ENCODE measurements at regions not wholly inside any gene's neighbourhood (a gene's known extent, or its start where the extent isn't known, plus 50 kb on each side); places are given as distances from the start of the nearest gene placed in this dataset.

- no peaks in the 10 kb centered on the region for H3K79me2 ChIP-seq (ENCODE audit: control insufficient read depth, insufficient read depth, low read length, poor library complexity)
- DNase-seq = no peak
- H4K91ac ChIP-seq (ENCODE audit: low read depth, low read length) = no peak overlapping the region
- H2BK12ac ChIP-seq (ENCODE audit: low read length) = no peak overlapping the region
- no peak overlapping the region for H2BK120ac ChIP-seq (ENCODE audit: insufficient read depth, low read length, poor library complexity)
- H3K4me1 ChIP-seq (ENCODE audit: control insufficient read depth in 1 of 2, insufficient read depth in 2 of 2, low read length in 2 of 2) = no peaks in the 10 kb centered on the region
- H3K9ac ChIP-seq (ENCODE audit: low read length) = no peak overlapping the region
- no peak overlapping the region for H3K23ac ChIP-seq (ENCODE audit: low read length)
- no peak overlapping the region for H3K14ac ChIP-seq (ENCODE audit: low read length)
- H3K79me1 ChIP-seq (ENCODE audit: low read length) = no peaks in the 10 kb centered on the region
- no peak overlapping the region for H4K8ac ChIP-seq (ENCODE audit: low read depth, low read length)
- H2AK5ac ChIP-seq (ENCODE audit: low read length) = no peak overlapping the region
- H2AFZ ChIP-seq (ENCODE audit: insufficient read depth, low read length, poor library complexity) = no peak overlapping the region
- no peak overlapping the region for H3K18ac ChIP-seq (ENCODE audit: low read length)
- no peaks in the 10 kb centered on the region for H3K27me3 ChIP-seq (ENCODE audit: insufficient read depth, low read length)
- no peak overlapping the region for H3K27ac ChIP-seq (ENCODE audit: low read depth, low read length)
- no peak overlapping the region for H3K4me3 ChIP-seq (ENCODE audit: low read depth, low read length)
- no peak overlapping the region for H2BK5ac ChIP-seq (ENCODE audit: low read depth, low read length, poor library complexity)
- H4K12ac ChIP-seq (ENCODE audit: low read depth, low read length) = no peak overlapping the region
- H3K9me3 ChIP-seq (ENCODE audit: insufficient read depth, low read depth, low read length) = no peaks in the 10 kb centered on the region
- H3K4me2 ChIP-seq (ENCODE audit: low read length) = no peak overlapping the region
- no peak overlapping the region for H3K4ac ChIP-seq (ENCODE audit: low read depth, low read length)
- H3K36me3 ChIP-seq (ENCODE audit: control insufficient read depth in 1 of 2, insufficient read depth in 2 of 2, low read length in 2 of 2) = no peaks in the 10 kb centered on the region
These were observed 2781.6 kb upstream of the PCDH20 start for GRCh38 chr13:64197232-64197631.

DNA sequence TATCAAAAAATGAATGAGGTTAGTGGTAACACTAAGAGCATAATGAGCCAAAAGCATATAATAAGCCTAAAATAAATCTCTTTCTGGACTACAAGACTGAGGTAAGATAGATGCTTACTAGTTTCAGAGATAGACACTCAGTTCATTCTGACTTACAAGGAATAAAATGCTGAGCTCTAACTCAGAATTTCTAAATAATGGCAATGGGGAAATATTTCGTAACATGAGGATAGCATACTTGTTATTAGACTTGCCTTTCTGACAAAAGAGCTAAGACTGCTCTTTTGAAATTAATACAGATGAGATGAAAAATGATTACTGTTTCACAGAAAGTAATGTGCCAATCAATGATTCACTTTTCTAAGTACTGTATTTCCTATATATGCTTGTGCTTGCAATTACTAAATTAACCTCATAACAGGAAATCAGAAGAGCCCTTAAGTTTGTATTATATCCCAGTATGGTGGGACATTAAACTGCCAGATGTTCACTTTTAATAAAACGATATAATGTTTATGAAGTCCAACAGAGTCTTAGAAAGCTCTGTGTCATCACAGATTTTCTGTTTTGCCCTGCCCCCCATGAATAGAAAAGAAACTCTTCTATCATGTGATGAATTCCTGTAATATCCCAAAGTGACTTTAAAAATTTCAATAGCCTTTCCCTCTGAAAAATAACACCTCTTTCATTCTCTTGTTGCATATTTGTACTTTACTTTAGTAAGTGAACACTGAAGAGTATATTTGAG is 2771.0 kb upstream of the PCDH20 start:
- Histone ChIP-seq H2BK5ac (ENCODE audit: low read depth, low read length, poor library complexity) (no peak overlapping the region), H3K14ac (ENCODE audit: low read length) (no peak overlapping the region), H3K36me3 (ENCODE audit: control insufficient read depth in 1 of 2, insufficient read depth in 2 of 2, low read length in 2 of 2) (no peaks in the 10 kb centered on the region), H2AFZ (ENCODE audit: insufficient read depth, low read length, poor library complexity) (no peak overlapping the region), H3K9ac (ENCODE audit: low read length) (no peak overlapping the region), H3K27me3 (ENCODE audit: insufficient read depth, low read length) (no peaks in the 10 kb centered on the region), H2BK120ac (ENCODE audit: insufficient read depth, low read length, poor library complexity) (no peak overlapping the region), H3K27ac (ENCODE audit: low read depth, low read length) (no peak overlapping the region), H3K4me2 (ENCODE audit: low read length) (no peak overlapping the region), H3K4ac (ENCODE audit: low read depth, low read length) (no peak overlapping the region), H3K18ac (ENCODE audit: low read length) (no peak overlapping the region), H2BK12ac (ENCODE audit: low read length) (no peak overlapping the region), H4K8ac (ENCODE audit: low read depth, low read length) (no peak overlapping the region), H3K23ac (ENCODE audit: low read length) (no peak overlapping the region), H3K4me1 (ENCODE audit: control insufficient read depth in 1 of 2, insufficient read depth in 2 of 2, low read length in 2 of 2) (no peaks in the 10 kb centered on the region), H2AK5ac (ENCODE audit: low read length) (no peak overlapping the region), H3K9me3 (ENCODE audit: insufficient read depth, low read depth, low read length) (no peaks in the 10 kb centered on the region), H3K79me2 (ENCODE audit: control insufficient read depth, insufficient read depth, low read length, poor library complexity) (no peaks in the 10 kb centered on the region), H3K4me3 (ENCODE audit: low read depth, low read length) (no peak overlapping the region), H3K79me1 (ENCODE audit: low read length) (no peaks in the 10 kb centered on the region), H4K12ac (ENCODE audit: low read depth, low read length) (no peak overlapping the region), H4K91ac (ENCODE audit: low read depth, low read length) (no peak overlapping the region)
- no peak for DNase-seq
- no CpG with 5 or more reads among the region's 2 CpGs for WGBS (ENCODE audit: extremely low coverage, insufficient coverage, insufficient read length)

DNA sequence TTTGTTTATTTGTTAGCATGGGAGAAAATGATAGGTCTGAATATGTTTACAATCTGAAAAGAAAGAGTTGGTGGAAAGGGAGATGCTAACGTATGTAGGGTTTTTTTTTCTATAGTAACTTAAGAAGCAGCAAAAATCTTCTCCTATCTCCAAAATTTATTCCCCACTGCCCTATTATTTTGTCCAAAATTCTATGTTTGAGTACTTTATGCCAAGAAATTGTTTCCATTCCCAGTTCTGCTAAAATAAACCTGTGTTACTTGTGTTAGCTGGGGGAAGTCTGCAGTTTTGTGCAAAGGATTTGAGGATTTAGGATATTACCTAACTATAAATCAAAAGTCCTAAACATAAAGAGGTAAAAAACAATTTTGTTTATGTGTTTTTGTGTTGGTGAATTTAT is 2770.4 kb upstream of the PCDH20 start:
- no peak overlapping the region for H2BK5ac ChIP-seq (ENCODE audit: low read depth, low read length, poor library complexity)

GRCh38 chr13:64180756-64181155 is 2765.1 kb upstream of the PCDH20 start:
- no peak for DNase-seq
- no peak overlapping the region for H3K9ac ChIP-seq (ENCODE audit: low read length)
- no peak overlapping the region for H2BK12ac ChIP-seq (ENCODE audit: low read length)
- H3K79me2 ChIP-seq (ENCODE audit: control insufficient read depth, insufficient read depth, low read length, poor library complexity) = no peaks in the 10 kb centered on the region
- no peak overlapping the region for H3K4ac ChIP-seq (ENCODE audit: low read depth, low read length)
- no peak overlapping the region for H4K12ac ChIP-seq (ENCODE audit: low read depth, low read length)
- no peak overlapping the region for H2BK120ac ChIP-seq (ENCODE audit: insufficient read depth, low read length, poor library complexity)
- H2AK5ac ChIP-seq (ENCODE audit: low read length) = no peak overlapping the region
- H3K4me3 ChIP-seq (ENCODE audit: low read depth, low read length) = no peak overlapping the region
- no peak overlapping the region for H3K4me2 ChIP-seq (ENCODE audit: low read length)
- no peaks in the 10 kb centered on the region for H3K9me3 ChIP-seq (ENCODE audit: insufficient read depth, low read depth, low read length)
- H3K18ac ChIP-seq (ENCODE audit: low read length) = no peak overlapping the region
- H4K8ac ChIP-seq (ENCODE audit: low read depth, low read length) = no peak overlapping the region
- no peak overlapping the region for H3K27ac ChIP-seq (ENCODE audit: low read depth, low read length)
- no CpG with 5 or more reads among the region's 2 CpGs for WGBS (ENCODE audit: extremely low coverage, insufficient coverage, insufficient read length)
- H2BK5ac ChIP-seq (ENCODE audit: low read depth, low read length, poor library complexity) = no peak overlapping the region
- no peaks in the 10 kb centered on the region for H3K36me3 ChIP-seq (ENCODE audit: control insufficient read depth in 1 of 2, insufficient read depth in 2 of 2, low read length in 2 of 2)
- no peak overlapping the region for H4K91ac ChIP-seq (ENCODE audit: low read depth, low read length)
- H3K27me3 ChIP-seq (ENCODE audit: insufficient read depth, low read length) = no peaks in the 10 kb centered on the region
- no peaks in the 10 kb centered on the region for H3K4me1 ChIP-seq (ENCODE audit: control insufficient read depth in 1 of 2, insufficient read depth in 2 of 2, low read length in 2 of 2)
- H2AFZ ChIP-seq (ENCODE audit: insufficient read depth, low read length, poor library complexity) = no peak overlapping the region
- H3K79me1 ChIP-seq (ENCODE audit: low read length) = no peaks in the 10 kb centered on the region
- H3K23ac ChIP-seq (ENCODE audit: low read length) = no peak overlapping the region
- H3K14ac ChIP-seq (ENCODE audit: low read length) = no peak overlapping the region

More for the DNA sequence above, 2770.4 kb upstream of the PCDH20 start:
- no peak overlapping the region for H2AFZ ChIP-seq (ENCODE audit: insufficient read depth, low read length, poor library complexity)
- H2BK12ac ChIP-seq (ENCODE audit: low read length) = no peak overlapping the region
- H2AK5ac ChIP-seq (ENCODE audit: low read length) = no peak overlapping the region
- no peak overlapping the region for H3K23ac ChIP-seq (ENCODE audit: low read length)
- H3K9ac ChIP-seq (ENCODE audit: low read length) = no peak overlapping the region
- H3K36me3 ChIP-seq (ENCODE audit: control insufficient read depth in 1 of 2, insufficient read depth in 2 of 2, low read length in 2 of 2) = no peaks in the 10 kb centered on the region
- H3K4me1 ChIP-seq (ENCODE audit: control insufficient read depth in 1 of 2, insufficient read depth in 2 of 2, low read length in 2 of 2) = no peaks in the 10 kb centered on the region
- H2BK120ac ChIP-seq (ENCODE audit: insufficient read depth, low read length, poor library complexity) = no peak overlapping the region
- no peak overlapping the region for H3K18ac ChIP-seq (ENCODE audit: low read length)
- H3K14ac ChIP-seq (ENCODE audit: low read length) = no peak overlapping the region
- no peaks in the 10 kb centered on the region for H3K79me2 ChIP-seq (ENCODE audit: control insufficient read depth, insufficient read depth, low read length, poor library complexity)
- no CpG with 5 or more reads among the region's 1 CpG for WGBS (ENCODE audit: extremely low coverage, insufficient coverage, insufficient read length)
- no peak overlapping the region for H3K27ac ChIP-seq (ENCODE audit: low read depth, low read length)
- no peak overlapping the region for H4K12ac ChIP-seq (ENCODE audit: low read depth, low read length)
- no peak overlapping the region for H4K8ac ChIP-seq (ENCODE audit: low read depth, low read length)
- no peak for DNase-seq
- no peaks in the 10 kb centered on the region for H3K9me3 ChIP-seq (ENCODE audit: insufficient read depth, low read depth, low read length)
- H3K4me3 ChIP-seq (ENCODE audit: low read depth, low read length) = no peak overlapping the region
- no peak overlapping the region for H4K91ac ChIP-seq (ENCODE audit: low read depth, low read length)
- H3K4me2 ChIP-seq (ENCODE audit: low read length) = no peak overlapping the region
- no peak overlapping the region for H3K4ac ChIP-seq (ENCODE audit: low read depth, low read length)
- H3K27me3 ChIP-seq (ENCODE audit: insufficient read depth, low read length) = no peaks in the 10 kb centered on the region
- no peaks in the 10 kb centered on the region for H3K79me1 ChIP-seq (ENCODE audit: low read length)
